ENCODE measurements at regions not wholly inside any gene's neighbourhood (a gene's known extent, or its start where the extent isn't known, plus 50 kb on each side); places are given as distances from the start of the nearest gene placed in this dataset.

GRCh38 chr4:115491686-115492085 lies 378.3 kb upstream of the NDST4 start:
- no peak for TF ChIP-seq REST (tag by site-specific recombination; IDR thresholded peaks at IDR 0.05)
- TF ChIP-seq, protein P1, sequence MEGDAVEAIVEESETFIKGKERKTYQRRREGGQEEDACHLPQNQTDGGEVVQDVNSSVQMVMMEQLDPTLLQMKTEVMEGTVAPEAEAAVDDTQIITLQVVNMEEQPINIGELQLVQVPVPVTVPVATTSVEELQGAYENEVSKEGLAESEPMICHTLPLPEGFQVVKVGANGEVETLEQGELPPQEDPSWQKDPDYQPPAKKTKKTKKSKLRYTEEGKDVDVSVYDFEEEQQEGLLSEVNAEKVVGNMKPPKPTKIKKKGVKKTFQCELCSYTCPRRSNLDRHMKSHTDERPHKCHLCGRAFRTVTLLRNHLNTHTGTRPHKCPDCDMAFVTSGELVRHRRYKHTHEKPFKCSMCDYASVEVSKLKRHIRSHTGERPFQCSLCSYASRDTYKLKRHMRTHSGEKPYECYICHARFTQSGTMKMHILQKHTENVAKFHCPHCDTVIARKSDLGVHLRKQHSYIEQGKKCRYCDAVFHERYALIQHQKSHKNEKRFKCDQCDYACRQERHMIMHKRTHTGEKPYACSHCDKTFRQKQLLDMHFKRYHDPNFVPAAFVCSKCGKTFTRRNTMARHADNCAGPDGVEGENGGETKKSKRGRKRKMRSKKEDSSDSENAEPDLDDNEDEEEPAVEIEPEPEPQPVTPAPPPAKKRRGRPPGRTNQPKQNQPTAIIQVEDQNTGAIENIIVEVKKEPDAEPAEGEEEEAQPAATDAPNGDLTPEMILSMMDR (tag by site-specific recombination; IDR thresholded peaks at IDR 0.05) = no peak
- no peak for TF ChIP-seq ZNF747 (tag by site-specific recombination; IDR thresholded peaks at IDR 0.05)
- TF ChIP-seq PRDM2 (tag by site-specific recombination; IDR thresholded peaks at IDR 0.05; ENCODE audit: borderline replicate concordance) = no peak
